ENCODE measurements at regions not wholly inside any gene's neighbourhood (a gene's known extent, or its start where the extent isn't known, plus 50 kb on each side); places are given as distances from the start of the nearest gene placed in this dataset.

DNA sequence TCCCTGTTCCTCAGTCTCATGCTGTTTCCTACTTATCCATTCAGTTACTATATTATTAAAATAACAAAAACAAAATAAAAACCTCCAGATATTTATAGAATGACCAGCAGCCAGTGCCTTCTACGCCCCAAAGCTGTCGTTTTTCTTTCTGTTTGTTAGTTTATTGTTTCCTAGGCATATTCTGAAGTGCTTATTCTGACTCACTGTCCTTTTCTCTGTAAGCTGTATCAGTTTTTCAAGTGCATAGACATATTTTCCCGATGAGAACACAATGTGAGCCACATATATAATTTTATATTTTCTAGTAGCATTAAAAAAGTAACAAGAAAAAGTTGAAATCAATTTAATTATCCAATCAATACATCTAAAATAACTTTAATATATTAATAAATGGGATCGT lies 2158.6 kb upstream of the TENM3 start:
- TF ChIP-seq, protein P1, sequence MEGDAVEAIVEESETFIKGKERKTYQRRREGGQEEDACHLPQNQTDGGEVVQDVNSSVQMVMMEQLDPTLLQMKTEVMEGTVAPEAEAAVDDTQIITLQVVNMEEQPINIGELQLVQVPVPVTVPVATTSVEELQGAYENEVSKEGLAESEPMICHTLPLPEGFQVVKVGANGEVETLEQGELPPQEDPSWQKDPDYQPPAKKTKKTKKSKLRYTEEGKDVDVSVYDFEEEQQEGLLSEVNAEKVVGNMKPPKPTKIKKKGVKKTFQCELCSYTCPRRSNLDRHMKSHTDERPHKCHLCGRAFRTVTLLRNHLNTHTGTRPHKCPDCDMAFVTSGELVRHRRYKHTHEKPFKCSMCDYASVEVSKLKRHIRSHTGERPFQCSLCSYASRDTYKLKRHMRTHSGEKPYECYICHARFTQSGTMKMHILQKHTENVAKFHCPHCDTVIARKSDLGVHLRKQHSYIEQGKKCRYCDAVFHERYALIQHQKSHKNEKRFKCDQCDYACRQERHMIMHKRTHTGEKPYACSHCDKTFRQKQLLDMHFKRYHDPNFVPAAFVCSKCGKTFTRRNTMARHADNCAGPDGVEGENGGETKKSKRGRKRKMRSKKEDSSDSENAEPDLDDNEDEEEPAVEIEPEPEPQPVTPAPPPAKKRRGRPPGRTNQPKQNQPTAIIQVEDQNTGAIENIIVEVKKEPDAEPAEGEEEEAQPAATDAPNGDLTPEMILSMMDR (IDR thresholded peaks at IDR 0.05): no peak
- no peak for TF ChIP-seq EP300 (IDR thresholded peaks at IDR 0.05)

Measured in esophagus muscularis mucosa (tissue), 3 donors.